H9 (cell line): ENCODE measurements at regions not wholly inside any gene's neighbourhood (a gene's known extent, or its start where the extent isn't known, plus 50 kb on each side); places are given as distances from the start of the nearest gene placed in this dataset.
"Not testable (repeated sequence)": the region's sequence is repeated elsewhere in the genome, so short reads cannot be mapped to it uniquely, and the experiment has no call there.

ENCODE experiments used
- DNase-seq: peaks from one replicate; pipeline ENCODE4 v3.0.0-alpha.2; 2017
- H2AFZ ChIP-seq: one replicate; pipeline ENCODE4 v1.6.1; 2013; ENCODE audit warnings: mild to moderate bottlenecking, low read length, control low read depth, moderate library complexity
- H2AK5ac ChIP-seq: 2 replicates; pipeline ENCODE4 v1.6.1; 2013; ENCODE audit warnings: low read length, control low read depth, mixed read lengths; ENCODE audit not compliant: insufficient read length
- H2BK120ac ChIP-seq: one replicate; pipeline ENCODE4 v1.6.1; 2013; ENCODE audit warnings: low read depth, mild to moderate bottlenecking, low read length, control low read depth, inconsistent platforms; ENCODE audit not compliant: poor library complexity, severe bottlenecking
- H2BK12ac ChIP-seq: 2 replicates; pipeline ENCODE4 v1.6.1; 2013; ENCODE audit warnings: low read length, control low read depth, mixed read lengths, low read depth; ENCODE audit not compliant: insufficient read length
- H2BK15ac ChIP-seq: 2 replicates; pipeline ENCODE4 v1.6.1; 2013; ENCODE audit warnings: low read depth, low read length, control low read depth
- H2BK20ac ChIP-seq: one replicate; pipeline ENCODE4 v1.6.1; 2013; ENCODE audit warnings: low read depth, mild to moderate bottlenecking, low read length, control low read depth, inconsistent platforms; ENCODE audit not compliant: poor library complexity, severe bottlenecking
- H2BK5ac ChIP-seq: 2 replicates; pipeline ENCODE4 v1.6.1; 2013; ENCODE audit warnings: low read length, control low read depth, mixed read lengths; ENCODE audit not compliant: insufficient read length
- H3K14ac ChIP-seq: 2 replicates; pipeline ENCODE4 v1.6.1; 2013; ENCODE audit warnings: low read length, control low read depth; ENCODE audit not compliant: insufficient read depth
- H3K18ac ChIP-seq: 2 replicates; pipeline ENCODE4 v1.6.1; 2013; ENCODE audit warnings: low read depth, mild to moderate bottlenecking, mixed read lengths, low read length, control low read depth; ENCODE audit not compliant: insufficient read length
- H3K23ac ChIP-seq: 2 replicates; pipeline ENCODE4 v1.6.1; 2013; ENCODE audit warnings: low read length, control low read depth, mixed read lengths, low read depth; ENCODE audit not compliant: insufficient read length
- H3K23me2 ChIP-seq: 2 replicates; pipeline ENCODE4 v1.6.1; 2013; ENCODE audit warnings: low read depth, mild to moderate bottlenecking, mixed read lengths, low read length, control low read depth; ENCODE audit not compliant: insufficient read length, poor library complexity, severe bottlenecking
- H3K27ac ChIP-seq: 2 replicates; pipeline ENCODE4 v1.5.1; 2013; ENCODE audit warnings: low read length, control low read depth, mixed read lengths, low read depth; ENCODE audit not compliant: insufficient read length
- H3K27me3 ChIP-seq: 2 replicates; pipeline ENCODE4 v1.6.1; 2013; ENCODE audit warnings: low read length, control low read depth, inconsistent platforms; ENCODE audit not compliant: insufficient read depth
- H3K4ac ChIP-seq: 2 replicates; pipeline ENCODE4 v1.6.1; 2013; ENCODE audit warnings: low read depth, mild to moderate bottlenecking, control low read depth, inconsistent platforms, low read length, moderate library complexity
- H3K4me1 ChIP-seq: 2 replicates; pipeline ENCODE4 v1.6.1; 2013; ENCODE audit warnings: low read length, control low read depth, inconsistent platforms; ENCODE audit not compliant: insufficient read depth
- H3K4me2 ChIP-seq: 2 replicates; pipeline ENCODE4 v1.6.1; 2013; ENCODE audit warnings: low read length, control low read depth, mixed read lengths; ENCODE audit not compliant: insufficient read length, insufficient read depth
- H3K56ac ChIP-seq: 2 replicates; pipeline ENCODE4 v1.6.1; 2013; ENCODE audit warnings: low read depth, mild to moderate bottlenecking, mixed read lengths, low read length, control low read depth; ENCODE audit not compliant: insufficient read length
- H3K79me1 ChIP-seq: 2 replicates; pipeline ENCODE4 v1.6.1; 2013; ENCODE audit warnings: low read depth, mild to moderate bottlenecking, moderate library complexity, low read length, control low read depth, inconsistent platforms; ENCODE audit not compliant: insufficient read depth, poor library complexity, severe bottlenecking
- H3K79me2 ChIP-seq: 2 replicates; pipeline ENCODE4 v1.6.1; 2013; ENCODE audit warnings: low read length, control low read depth, inconsistent platforms; ENCODE audit not compliant: insufficient read depth
- H3K9ac ChIP-seq: 2 replicates; pipeline ENCODE4 v1.6.1; 2013; ENCODE audit warnings: low read length, control low read depth, mixed read lengths; ENCODE audit not compliant: insufficient read length; ENCODE audit errors: extremely low read depth
- H3K9me3 ChIP-seq: one replicate; pipeline ENCODE4 v1.6.1; 2013; ENCODE audit warnings: low read depth, low read length, inconsistent platforms; ENCODE audit not compliant: control insufficient read depth
- H3T11ph ChIP-seq: one replicate; pipeline ENCODE4 v1.6.1; 2013; ENCODE audit warnings: mild to moderate bottlenecking, low read length, control low read depth, inconsistent platforms
- H4K20me1 ChIP-seq: one replicate; pipeline ENCODE4 v1.6.1; 2013; ENCODE audit not compliant: control insufficient read depth, insufficient read length, insufficient read depth
- H4K5ac ChIP-seq: 2 replicates; pipeline ENCODE4 v1.6.1; 2013; ENCODE audit warnings: low read depth, mild to moderate bottlenecking, mixed read lengths, low read length, control low read depth; ENCODE audit not compliant: insufficient read length
- H4K8ac ChIP-seq: replicated peaks from 2 replicates; pipeline ENCODE4 v1.6.1; 2013; ENCODE audit warnings: low read length, control low read depth, mixed read lengths, low read depth; ENCODE audit not compliant: insufficient read length
- H4K91ac ChIP-seq: 2 replicates; pipeline ENCODE4 v1.6.1; 2013; ENCODE audit warnings: low read depth, mild to moderate bottlenecking, moderate library complexity, mixed read lengths, low read length, control low read depth; ENCODE audit not compliant: insufficient read length
- H3K27ac Mint-ChIP-seq, 3 experiments: 2 replicates in 2 of 3; 3 replicates in 1 of 3; pipeline ENCODE4 v1.8.0; 2020 to 2021; ENCODE audit warnings: mixed read lengths in 3 of 3, mild to moderate bottlenecking in 1 of 3, moderate library complexity in 1 of 3
- H3K27me3 Mint-ChIP-seq: 2 replicates; pipeline ENCODE4 v1.8.0; 2021; ENCODE audit warnings: low read depth, mild to moderate bottlenecking, moderate library complexity, mixed read lengths
- H3K36me3 Mint-ChIP-seq, 3 experiments: 2 replicates in 2 of 3; 3 replicates in 1 of 3; pipeline ENCODE4 v1.8.0; 2020 to 2021; ENCODE audit warnings: low read depth in 3 of 3, mixed read lengths in 3 of 3; ENCODE audit not compliant: insufficient read depth in 1 of 3
- H3K4me1 Mint-ChIP-seq, 2 experiments: 2 replicates each; pipeline ENCODE4 v1.8.0; 2020; ENCODE audit warnings: mixed read lengths in 2 of 2
- H3K4me3 Mint-ChIP-seq, 2 experiments: 2 replicates in 1 of 2; 3 replicates in 1 of 2; pipeline ENCODE4 v1.8.0; 2020 to 2021; ENCODE audit warnings: mild to moderate bottlenecking in 2 of 2, mixed read lengths in 2 of 2, moderate library complexity in 1 of 2
- H3K9me3 Mint-ChIP-seq, 2 experiments: 2 replicates in 1 of 2; 3 replicates in 1 of 2; pipeline ENCODE4 v1.8.0; 2020; ENCODE audit warnings: mild to moderate bottlenecking in 2 of 2, mixed read lengths in 2 of 2, moderate library complexity in 1 of 2
- CTCF ChIP-seq: fragments of 200-600 bp; sonication (generic); conservative IDR thresholded peaks from 3 replicates; pipeline ENCODE4 v1.8.0; 2021; ENCODE audit warnings: antibody characterized with exemption, mild to moderate bottlenecking
- WGBS: extraction: QIAGEN DNeasy Blood & Tissue Kit; methylation state at CpG from one replicate; pipeline ENCODE4 v1.1.7; 2013; ENCODE audit warnings: missing lambda C conversion rate, low lambda C conversion rate, mixed read lengths; ENCODE audit not compliant: insufficient read length; ENCODE audit errors: extremely low coverage; 5-methylcytosine and 5-hydroxymethylcytosine counted together

GRCh38 chr12:13530966-13531365 lies 334.4 kb downstream of the EMP1 start:
- no peak overlapping the region for H3K4me2 ChIP-seq
- H4K5ac ChIP-seq: no peak overlapping the region
- peaks cover 4 to 6% of the 10 kb centered on the region in 2 experiments; a peak in 3 of 5 replicates for H3K9me3 Mint-ChIP-seq
- H3K23ac ChIP-seq: no peak overlapping the region
- H3K79me2 ChIP-seq: no peaks in the 10 kb centered on the region
- no peak overlapping the region for H2BK5ac ChIP-seq
- no peak overlapping the region for H2BK12ac ChIP-seq
- H3K27me3 ChIP-seq: no peaks in the 10 kb centered on the region
- H2AK5ac ChIP-seq: no peak overlapping the region
- H3K18ac ChIP-seq: no peak overlapping the region
- H3K4me1 ChIP-seq: no peaks in the 10 kb centered on the region; the same call in 1 of the 2 replicates
- no peaks in the 10 kb centered on the region for H3K79me1 ChIP-seq
- no peak overlapping the region for H3K14ac ChIP-seq
- H3K4me1 Mint-ChIP-seq: peaks cover 19 to 24% of the 10 kb centered on the region in 2 experiments
- no peak overlapping the region for H2AFZ ChIP-seq
- H3K36me3 Mint-ChIP-seq: peaks cover 3 to 5% (median 4%) of the 10 kb centered on the region in 3 experiments; a peak in 5 of 7 replicates
- WGBS: no CpG with 5 or more reads among the region's 7 CpGs
- peaks cover 3% of the 10 kb centered on the region for H3K27me3 Mint-ChIP-seq
- H3K27ac Mint-ChIP-seq: no peak overlapping the region
- H2BK15ac ChIP-seq: no peak overlapping the region
- H3T11ph ChIP-seq: no peak overlapping the region
- no peak overlapping the region for H4K91ac ChIP-seq
- H4K20me1 ChIP-seq: no peaks in the 10 kb centered on the region
- no peak overlapping the region for H3K4ac ChIP-seq
- no peak for TF ChIP-seq CTCF
- H3K4me3 Mint-ChIP-seq: no peak overlapping the region
- H2BK120ac ChIP-seq: no peak overlapping the region
- H3K9ac ChIP-seq: no peak overlapping the region
- no peak overlapping the region for H2BK20ac ChIP-seq
- H4K8ac ChIP-seq: no peak overlapping the region
- H3K27ac ChIP-seq: no peak overlapping the region
- H3K56ac ChIP-seq: no peak overlapping the region
- DNase-seq: no peak
- no peaks in the 10 kb centered on the region for H3K23me2 ChIP-seq
- no peaks in the 10 kb centered on the region for H3K9me3 ChIP-seq

- Histone ChIP-seq H2BK5ac (peak overlapping the region; percentile 59), H3K56ac (peak overlapping the region; percentile 43), H2BK120ac (peak overlapping the region; percentile 65), H4K5ac (peak overlapping the region; percentile 94), H3K27ac (peak overlapping the region; percentile 93)
- not testable (repeated sequence) for H3K9me3 ChIP-seq, H3K79me1 ChIP-seq, H4K20me1 ChIP-seq, H2BK20ac ChIP-seq, H3K14ac ChIP-seq, H3K4me1 ChIP-seq, H3K36me3 Mint-ChIP-seq, H3K27me3 Mint-ChIP-seq, H3K23me2 ChIP-seq, H3K27me3 ChIP-seq, H3K23ac ChIP-seq, H4K8ac ChIP-seq, H3K4me2 ChIP-seq, H3K18ac ChIP-seq, H2AK5ac ChIP-seq, H3K9ac ChIP-seq, H3K9me3 Mint-ChIP-seq, H2BK12ac ChIP-seq, H3K4ac ChIP-seq, H3T11ph ChIP-seq, H2AFZ ChIP-seq, H3K4me1 Mint-ChIP-seq, H4K91ac ChIP-seq, H2BK15ac ChIP-seq, H3K4me3 Mint-ChIP-seq, H3K79me2 ChIP-seq
- H3K27ac Mint-ChIP-seq: peak overlapping the region in 1 of 3 experiments; percentile 5; a peak in 1 of 7 replicates
- no CpG with 5 or more reads among the region's 1 CpG for WGBS
- DNase-seq: peak; percentile 51
These were observed 329.8 kb downstream of the EMP1 start for GRCh38 chr12:13526185-13526921.
